HepG2 (cell line): ENCODE measurements at regions not wholly inside any gene's neighbourhood (a gene's known extent, or its start where the extent isn't known, plus 50 kb on each side); places are given as distances from the start of the nearest gene placed in this dataset.

Experiments used
- ATAC-seq: fragments of 200-7000 bp; cut with Tn5 transposase; 3 replicates; pipeline ENCODE4 v1.9.1; 2020; ENCODE audit warnings: mild to moderate bottlenecking, moderate library complexity
- BruUV-seq: library from RNA; stranded (reverse); fragments of 400-500 nt; replicated peaks from 2 replicates; lab custom pipeline; 2021; lab: Mats Ljungman, UMichigan
- CTCF ChIA-PET: fragments of 300-600 bp; formaldehyde crosslinking; extraction: SDS; loops from one replicate; lab custom pipeline; 2021; ENCODE audit warnings: low total read pairs, inconsistent platforms, low intra/inter-chr PET ratio; lab: Yijun Ruan, JAX
- POLR2A ChIA-PET: fragments of 350-600 bp; sonication (Branson Sonifier 250); formaldehyde crosslinking; loops from one replicate; lab custom pipeline; 2020; ENCODE audit warnings: antibody characterized with exemption, inconsistent platforms; lab: Yijun Ruan, JAX
- DNase-seq: peaks from one replicate; pipeline ENCODE4 v3.0.0-alpha.2; 2015; ENCODE audit warnings: low spot score
- FAIRE-seq: peaks from 3 replicates; lab custom pipeline; 2011; peaks lifted over from hg19 to GRCh38; lab: Jason Lieb, UNC
- H2AFZ ChIP-seq: one replicate; pipeline ENCODE4 v1.6.1; 2011; ENCODE audit warnings: low read length, inconsistent platforms
- H3K27ac ChIP-seq: fragments of 300-600 bp; 3 replicates; pipeline ENCODE4 v1.8.0; 2011; ENCODE audit warnings: mixed run types, mild to moderate bottlenecking, mixed read lengths, low read length, inconsistent platforms; ENCODE audit not compliant: insufficient read depth; ENCODE audit errors: extremely low read length
- H3K27me3 ChIP-seq, 2 experiments: fragments of 200-600 bp in 1 of 2; 2 replicates in 1 of 2; 3 replicates in 1 of 2; pipeline versions ENCODE4 v1.6.0 to v1.8.0; 2011; ENCODE audit warnings: low read length in 2 of 2, mild to moderate bottlenecking in 2 of 2, moderate library complexity in 2 of 2, inconsistent platforms in 1 of 2; ENCODE audit not compliant: insufficient read depth in 2 of 2, control insufficient read depth in 1 of 2
- H3K36me3 ChIP-seq, 2 experiments: fragments of 200-600 bp in 1 of 2; replicated peaks in 1 of 2; 2 replicates in 1 of 2; 3 replicates in 1 of 2; pipeline versions ENCODE4 v1.5.1 to v1.8.0; 2011; ENCODE audit warnings: low read length in 2 of 2, inconsistent platforms in 1 of 2; ENCODE audit not compliant: insufficient read depth in 2 of 2, control insufficient read depth in 1 of 2
- H3K4me1 ChIP-seq: 2 replicates; pipeline ENCODE4 v1.5.1; 2012; ENCODE audit warnings: low read length, inconsistent platforms; ENCODE audit not compliant: insufficient read depth
- H3K4me2 ChIP-seq: 2 replicates; pipeline ENCODE4 v1.6.0; 2011; ENCODE audit warnings: low read depth, low read length, inconsistent platforms
- H3K4me3 ChIP-seq, 3 experiments: fragments of 200-600 bp in 1 of 3; sonication (generic), shearing (Covaris generic) in 1 of 3; replicated peaks in 1 of 3; 2 replicates each; pipeline ENCODE4 v1.5.1; 2011 to 2016; ENCODE audit warnings: low read length in 3 of 3, inconsistent platforms in 2 of 3, low read depth in 2 of 3, mild to moderate bottlenecking in 2 of 3, control low read depth in 1 of 3, mixed read lengths in 1 of 3; ENCODE audit not compliant: insufficient read depth in 1 of 3
- H3K79me2 ChIP-seq: one replicate; pipeline ENCODE4 v1.6.1; 2011; ENCODE audit warnings: low read length, inconsistent platforms; ENCODE audit not compliant: insufficient read depth
- H3K9ac ChIP-seq: 2 replicates; pipeline ENCODE4 v1.6.0; 2011; ENCODE audit warnings: mild to moderate bottlenecking, low read depth, low read length, inconsistent platforms; ENCODE audit not compliant: insufficient read depth
- H3K9me3 ChIP-seq: 2 replicates; pipeline ENCODE4 v1.5.1; 2012; ENCODE audit warnings: mild to moderate bottlenecking, low read length
- H4K20me1 ChIP-seq: 2 replicates; pipeline ENCODE4 v1.6.0; 2011; ENCODE audit warnings: inconsistent platforms, mild to moderate bottlenecking, low read length, moderate library complexity; ENCODE audit not compliant: insufficient read depth
- CREBL2 ChIP-seq: sonication (generic); formaldehyde crosslinking; IDR thresholded peaks from 2 replicates; pipeline ENCODE4 v1.8.1; 2023; ENCODE audit warnings: missing genetic modification reagents, mild to moderate bottlenecking, borderline replicate concordance
- HCFC1 ChIP-seq: fragments of 150-350 bp; IDR thresholded peaks from 2 replicates; pipeline ENCODE4 v1.6.1; 2014; ENCODE audit warnings: low read depth, low read length
- MAFG ChIP-seq: sonication (generic); formaldehyde crosslinking; IDR thresholded peaks from 2 replicates; pipeline ENCODE4 v1.5.1; 2020; ENCODE audit warnings: mild to moderate bottlenecking, missing genetic modification reagents
- POLR2AphosphoS5 ChIP-seq: IDR thresholded peaks from 2 replicates; pipeline ENCODE4 v1.6.1; 2012; ENCODE audit warnings: low read depth, low read length
- SNRNP70 ChIP-seq: fragments of 200-400 bp; formaldehyde crosslinking; IDR thresholded peaks from 2 replicates; pipeline ENCODE4 v1.6.1; 2017; ENCODE audit warnings: mild to moderate bottlenecking, low read depth, low read length, moderate library complexity
- SP140L ChIP-seq: sonication (generic); formaldehyde crosslinking; IDR thresholded peaks from 2 replicates; pipeline ENCODE4 v1.4.0; 2020; ENCODE audit warnings: missing genetic modification reagents, borderline replicate concordance
- THAP7 ChIP-seq: sonication (generic); formaldehyde crosslinking; IDR thresholded peaks from 2 replicates; pipeline ENCODE4 v1.8.1; 2023; ENCODE audit warnings: mild to moderate bottlenecking, missing genetic modification reagents
- TOE1 ChIP-seq: sonication (generic); formaldehyde crosslinking; IDR thresholded peaks from 2 replicates; pipeline ENCODE4 v1.4.0; 2020; ENCODE audit warnings: mild to moderate bottlenecking, missing genetic modification reagents
- ZNF350 ChIP-seq: sonication (generic); formaldehyde crosslinking; IDR thresholded peaks from 2 replicates; pipeline ENCODE4 v1.4.0; 2020; ENCODE audit warnings: mild to moderate bottlenecking, low read depth, missing genetic modification reagents, borderline replicate concordance
- ZSCAN9 ChIP-seq: IDR thresholded peaks from 2 replicates; pipeline ENCODE4 v1.6.1; 2016; ENCODE audit warnings: borderline replicate concordance
- WGBS: methylation state at CpG from one replicate; pipeline ENCODE4 v1.1.6; 2017; ENCODE audit warnings: low lambda C conversion rate; 5-methylcytosine and 5-hydroxymethylcytosine counted together
- in situ Hi-C: cut with HindIII; loops from 2 replicates; pipeline ENCODE4 v1.10.0; 2017; ENCODE audit warnings: low pct_unique_long_range_greater_than_20kb; ENCODE audit not compliant: extremely low pct_ligation_motif_present
- intact Hi-C: fragments of 100-400 bp; cut with micrococcal nuclease; formaldehyde crosslinking; loops from one replicate; pipeline ENCODE4 v1.10.0; 2022; ENCODE audit not compliant: unreplicated experiment
- TF ChIP-seq, protein P1 (sequence below): sonication (generic); formaldehyde crosslinking; IDR thresholded peaks from 2 replicates; pipeline ENCODE4 v1.4.0; 2020; ENCODE audit warnings: mild to moderate bottlenecking, missing genetic modification reagents
- TF ChIP-seq, protein P2 (sequence below): sonication (generic); formaldehyde crosslinking; IDR thresholded peaks from 2 replicates; pipeline ENCODE4 v1.8.1; 2023; ENCODE audit warnings: mild to moderate bottlenecking, moderate library complexity, missing genetic modification reagents

GRCh38 chr7:42699380-42700178, 212.3 kb downstream of the C7orf25 start:
- FAIRE-seq (no peak), ATAC-seq (no peak), DNase-seq (no peak)
- ChIA-PET CTCF (no interaction called here), POLR2A (no interaction called here)
- Histone ChIP-seq H3K4me1 (no peaks in the 10 kb centered on the region), H4K20me1 (no peaks in the 10 kb centered on the region), H3K9ac (no peak overlapping the region), H3K79me2 (no peaks in the 10 kb centered on the region), H3K27me3 (no peaks in the 10 kb centered on the region), H3K27ac (no peak overlapping the region), H3K9me3 (no peaks in the 10 kb centered on the region), H3K4me3 (no peak overlapping the region), H3K4me2 (no peak overlapping the region), H3K36me3 (no peaks in the 10 kb centered on the region), H2AFZ (no peak overlapping the region)
- 8% methylated on average over 11 of the region's 11 CpGs for WGBS
- no peak for TF ChIP-seq ZSCAN9 (CRISPR knock-in tag)
- TF ChIP-seq SP140L (CRISPR knock-in tag) = no peak
- no peak for TF ChIP-seq TOE1 (CRISPR knock-in tag)
- no TSS peak for BruUV-seq
- intact Hi-C loops (no loop called here), in situ Hi-C loops (loop anchor here (10.0 kb wide), 1 partner anchor 755 kb away; no protein-coding TSS in a partner anchor)

GRCh38 chr7:42698600-42699374, 213.1 kb downstream of the C7orf25 start:
- intact Hi-C loops = no loop called here

More at GRCh38 chr7:42698600-42699374, 213.1 kb downstream of the C7orf25 start:
- in situ Hi-C loops = loop anchor here (10.0 kb wide), 1 partner anchor 754 kb away; no protein-coding TSS in a partner anchor
- POLR2A ChIA-PET = no interaction called here
- 6% methylated on average over 7 of the region's 7 CpGs for WGBS
- no peak overlapping the region for H3K4me2 ChIP-seq
- CTCF ChIA-PET = no interaction called here
- H3K9me3 ChIP-seq = no peaks in the 10 kb centered on the region
- BruUV-seq = no TSS peak
- ATAC-seq = no peak
- FAIRE-seq = no peak
- no peaks in the 10 kb centered on the region for H4K20me1 ChIP-seq
- DNase-seq = no peak
- TF ChIP-seq, protein P1, sequence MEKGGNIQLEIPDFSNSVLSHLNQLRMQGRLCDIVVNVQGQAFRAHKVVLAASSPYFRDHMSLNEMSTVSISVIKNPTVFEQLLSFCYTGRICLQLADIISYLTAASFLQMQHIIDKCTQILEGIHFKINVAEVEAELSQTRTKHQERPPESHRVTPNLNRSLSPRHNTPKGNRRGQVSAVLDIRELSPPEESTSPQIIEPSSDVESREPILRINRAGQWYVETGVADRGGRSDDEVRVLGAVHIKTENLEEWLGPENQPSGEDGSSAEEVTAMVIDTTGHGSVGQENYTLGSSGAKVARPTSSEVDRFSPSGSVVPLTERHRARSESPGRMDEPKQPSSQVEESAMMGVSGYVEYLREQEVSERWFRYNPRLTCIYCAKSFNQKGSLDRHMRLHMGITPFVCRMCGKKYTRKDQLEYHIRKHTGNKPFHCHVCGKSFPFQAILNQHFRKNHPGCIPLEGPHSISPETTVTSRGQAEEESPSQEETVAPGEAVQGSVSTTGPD (CRISPR knock-in tag) = no peak
- no peak for TF ChIP-seq MAFG (CRISPR knock-in tag)
- no peak for TF ChIP-seq ZNF350 (CRISPR knock-in tag)
- TF ChIP-seq, protein P2, sequence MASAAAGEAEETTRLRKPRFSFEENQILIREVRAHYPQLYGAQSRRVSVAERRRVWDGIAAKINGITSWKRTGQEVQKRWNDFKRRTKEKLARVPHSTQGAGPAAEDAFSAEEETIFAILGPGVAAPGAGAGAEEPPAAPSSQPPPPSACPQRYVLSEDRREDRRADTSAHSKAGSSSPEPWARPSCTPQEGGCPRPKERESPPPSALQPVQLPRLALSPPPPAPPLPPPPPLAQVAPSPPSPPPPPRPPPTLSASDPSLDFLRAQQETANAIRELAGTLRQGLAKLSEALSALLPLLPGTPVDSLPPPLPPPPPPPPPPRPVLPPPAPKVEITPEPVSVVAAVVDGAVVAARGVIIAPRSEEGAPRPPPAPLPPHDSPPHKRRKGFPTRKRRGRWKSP (CRISPR knock-in tag) = no peak
- no peak for TF ChIP-seq THAP7 (CRISPR knock-in tag)
- TF ChIP-seq HCFC1 = no peak
- TF ChIP-seq SNRNP70 = no peak
- no peak for TF ChIP-seq POLR2AphosphoS5
- no peak for TF ChIP-seq CREBL2
- H3K4me1 ChIP-seq = no peaks in the 10 kb centered on the region
- no peak overlapping the region for H3K27ac ChIP-seq
- H3K9ac ChIP-seq = no peak overlapping the region
- no peak overlapping the region for H3K4me3 ChIP-seq
- no peaks in the 10 kb centered on the region for H3K79me2 ChIP-seq
- no peaks in the 10 kb centered on the region for H3K36me3 ChIP-seq
- H2AFZ ChIP-seq = no peak overlapping the region
- no peaks in the 10 kb centered on the region for H3K27me3 ChIP-seq
